SU-DHL-6 (cell line): ENCODE measurements at regions not wholly inside any gene's neighbourhood (a gene's known extent, or its start where the extent isn't known, plus 50 kb on each side); places are given as distances from the start of the nearest gene placed in this dataset.

Experiments
- EZH2phosphoT487 ChIP-seq: fragments of 200-600 bp; sonication (generic), shearing (Covaris generic); conservative IDR thresholded peaks from 2 replicates; pipeline ENCODE4 v1.6.1; 2018; ENCODE audit warnings: mild to moderate bottlenecking, antibody characterized with exemption, low read length, moderate library complexity, mixed read lengths
- TF ChIP-seq, protein P1 (sequence below): fragments of 200-600 bp; sonication (generic); IDR thresholded peaks from one replicate; pipeline ENCODE4 v1.5.1; 2017; ENCODE audit warnings: antibody characterized with exemption, mild to moderate bottlenecking, low read length, moderate library complexity; ENCODE audit not compliant: insufficient read depth, poor library complexity, severe bottlenecking

DNA sequence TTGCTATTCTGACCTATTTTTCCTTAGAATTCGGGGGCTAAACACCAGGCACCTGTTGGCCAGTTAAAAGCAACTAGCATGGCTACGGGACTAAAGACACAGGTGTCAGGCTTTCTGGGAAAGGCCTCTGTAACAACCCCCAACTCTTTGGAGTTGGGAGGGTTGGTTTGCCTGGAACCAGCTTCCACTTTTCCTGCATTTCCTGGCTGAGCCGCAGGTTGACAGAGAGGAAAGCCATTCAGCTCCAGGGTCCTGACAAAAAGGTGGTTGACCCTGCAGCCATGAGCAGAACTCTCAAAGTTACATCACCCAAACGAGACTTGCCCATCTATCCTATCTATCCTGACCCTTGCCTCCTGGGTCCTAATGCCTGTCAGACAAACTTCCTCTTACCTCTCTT lies 375.4 kb upstream of the SFSWAP start:
- TF ChIP-seq, protein P1, sequence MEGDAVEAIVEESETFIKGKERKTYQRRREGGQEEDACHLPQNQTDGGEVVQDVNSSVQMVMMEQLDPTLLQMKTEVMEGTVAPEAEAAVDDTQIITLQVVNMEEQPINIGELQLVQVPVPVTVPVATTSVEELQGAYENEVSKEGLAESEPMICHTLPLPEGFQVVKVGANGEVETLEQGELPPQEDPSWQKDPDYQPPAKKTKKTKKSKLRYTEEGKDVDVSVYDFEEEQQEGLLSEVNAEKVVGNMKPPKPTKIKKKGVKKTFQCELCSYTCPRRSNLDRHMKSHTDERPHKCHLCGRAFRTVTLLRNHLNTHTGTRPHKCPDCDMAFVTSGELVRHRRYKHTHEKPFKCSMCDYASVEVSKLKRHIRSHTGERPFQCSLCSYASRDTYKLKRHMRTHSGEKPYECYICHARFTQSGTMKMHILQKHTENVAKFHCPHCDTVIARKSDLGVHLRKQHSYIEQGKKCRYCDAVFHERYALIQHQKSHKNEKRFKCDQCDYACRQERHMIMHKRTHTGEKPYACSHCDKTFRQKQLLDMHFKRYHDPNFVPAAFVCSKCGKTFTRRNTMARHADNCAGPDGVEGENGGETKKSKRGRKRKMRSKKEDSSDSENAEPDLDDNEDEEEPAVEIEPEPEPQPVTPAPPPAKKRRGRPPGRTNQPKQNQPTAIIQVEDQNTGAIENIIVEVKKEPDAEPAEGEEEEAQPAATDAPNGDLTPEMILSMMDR, result no peak
- no peak for TF ChIP-seq EZH2phosphoT487
